ENCODE measurements at regions not wholly inside any gene's neighbourhood (a gene's known extent, or its start where the extent isn't known, plus 50 kb on each side); places are given as distances from the start of the nearest gene placed in this dataset.

GRCh38 chr20:39111359-39112177 lies 149.4 kb downstream of the DHX35 start:
- DNase-seq: no peak

GRCh38 chr20:39110819-39111136 lies 148.6 kb downstream of the DHX35 start:
- no peak for DNase-seq

- DNase-seq: no peak
Observed at GRCh38 chr20:39109933-39110818, 148.0 kb downstream of the DHX35 start.

- DNase-seq: peak; percentile 6
Observed at GRCh38 chr20:39108746-39109145, 146.6 kb downstream of the DHX35 start.

GRCh38 chr20:39107741-39108140 lies 145.6 kb downstream of the DHX35 start:
- peak; percentile 19 for DNase-seq

- DNase-seq: no peak
Observed at GRCh38 chr20:39106791-39107190, 144.6 kb downstream of the DHX35 start.

GRCh38 chr20:39105551-39105950 lies 143.4 kb downstream of the DHX35 start:
- no peak for DNase-seq

GRCh38 chr20:39103732-39104131 lies 141.6 kb downstream of the DHX35 start:
- peak; percentile 10 for DNase-seq

GRCh38 chr20:39103305-39103704 lies 141.2 kb downstream of the DHX35 start:
- no peak for DNase-seq

GRCh38 chr20:39101895-39102294 lies 139.8 kb downstream of the DHX35 start:
- no peak for DNase-seq

GRCh38 chr20:39100691-39101090 lies 138.5 kb downstream of the DHX35 start:
- DNase-seq: no peak

GRCh38 chr20:39097889-39098288 lies 135.7 kb downstream of the DHX35 start:
- no peak for DNase-seq

- no peak for DNase-seq
Observed at GRCh38 chr20:39095870-39096269, 133.7 kb downstream of the DHX35 start.

GRCh38 chr20:39094391-39094790 lies 132.2 kb downstream of the DHX35 start:
- DNase-seq: no peak

- no peak for DNase-seq
Observed at GRCh38 chr20:39092733-39093410, 130.7 kb downstream of the DHX35 start.

GRCh38 chr20:39090906-39091305 lies 128.8 kb downstream of the DHX35 start:
- no peak for DNase-seq

GRCh38 chr20:39089797-39090196 lies 127.7 kb downstream of the DHX35 start:
- DNase-seq: no peak

Data from fibroblast of skin of scalp (primary cell).